ENCODE measurements at regions not wholly inside any gene's neighbourhood (a gene's known extent, or its start where the extent isn't known, plus 50 kb on each side); places are given as distances from the start of the nearest gene placed in this dataset.

DNA sequence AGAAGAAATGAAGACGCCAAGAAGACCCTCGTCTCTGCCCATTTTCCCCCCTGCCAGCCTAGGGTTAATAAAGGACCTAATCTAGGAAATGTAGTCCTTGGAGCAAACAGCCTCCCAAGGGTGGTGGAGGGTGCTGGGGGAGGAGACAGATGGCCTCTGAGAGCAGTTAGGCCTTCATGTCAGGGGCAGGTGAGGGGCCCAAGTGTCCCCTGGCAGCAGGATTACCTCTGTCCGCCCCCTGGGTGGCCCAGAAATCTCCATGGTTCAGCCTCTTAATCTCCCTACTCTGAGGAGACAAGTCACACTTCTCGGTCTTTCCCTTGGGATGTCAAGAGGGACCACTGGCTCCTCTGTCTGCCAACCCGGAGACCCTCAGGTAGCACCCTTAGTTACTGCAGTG is 365.4 kb upstream of the TNRC6C start:
- no peak for DNase-seq

DNA sequence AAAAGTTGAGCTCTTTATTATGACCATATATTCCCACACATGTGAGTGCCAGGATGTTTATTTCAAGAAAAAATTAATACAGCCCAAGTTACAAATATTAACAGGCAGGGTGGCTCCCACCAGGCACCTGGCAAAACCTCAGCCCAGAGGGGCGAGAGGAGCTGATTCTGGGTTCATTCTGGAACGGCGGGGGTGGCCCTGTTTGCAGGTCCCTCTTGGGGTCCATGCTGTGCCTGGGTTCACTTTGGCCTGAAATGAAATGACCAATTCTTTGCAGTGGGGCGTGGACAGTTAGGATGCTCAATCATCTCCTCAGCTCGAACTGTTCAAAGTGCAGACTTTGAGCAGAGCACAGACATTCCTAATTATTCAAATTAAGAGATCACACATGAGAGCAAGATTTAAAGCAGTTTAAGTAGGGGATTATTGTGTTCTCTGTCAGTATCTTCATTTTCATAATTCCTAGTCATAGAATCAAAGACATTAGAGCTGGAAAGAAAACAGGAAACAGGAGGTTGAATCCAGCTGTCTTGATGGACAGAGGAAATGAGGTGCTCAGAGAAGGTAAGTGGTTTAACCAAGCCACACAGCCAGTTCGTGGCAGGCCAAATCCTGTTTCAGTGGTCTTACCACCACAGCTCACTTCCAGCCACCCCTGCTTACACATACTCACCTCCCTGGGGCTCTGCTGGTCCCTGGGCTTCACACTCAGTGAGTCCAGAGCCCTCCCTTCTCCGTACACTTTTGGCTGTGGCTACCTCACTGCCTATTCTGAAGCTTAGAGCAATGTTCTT is 363.9 kb upstream of the TNRC6C start:
- no peak for DNase-seq

DNA sequence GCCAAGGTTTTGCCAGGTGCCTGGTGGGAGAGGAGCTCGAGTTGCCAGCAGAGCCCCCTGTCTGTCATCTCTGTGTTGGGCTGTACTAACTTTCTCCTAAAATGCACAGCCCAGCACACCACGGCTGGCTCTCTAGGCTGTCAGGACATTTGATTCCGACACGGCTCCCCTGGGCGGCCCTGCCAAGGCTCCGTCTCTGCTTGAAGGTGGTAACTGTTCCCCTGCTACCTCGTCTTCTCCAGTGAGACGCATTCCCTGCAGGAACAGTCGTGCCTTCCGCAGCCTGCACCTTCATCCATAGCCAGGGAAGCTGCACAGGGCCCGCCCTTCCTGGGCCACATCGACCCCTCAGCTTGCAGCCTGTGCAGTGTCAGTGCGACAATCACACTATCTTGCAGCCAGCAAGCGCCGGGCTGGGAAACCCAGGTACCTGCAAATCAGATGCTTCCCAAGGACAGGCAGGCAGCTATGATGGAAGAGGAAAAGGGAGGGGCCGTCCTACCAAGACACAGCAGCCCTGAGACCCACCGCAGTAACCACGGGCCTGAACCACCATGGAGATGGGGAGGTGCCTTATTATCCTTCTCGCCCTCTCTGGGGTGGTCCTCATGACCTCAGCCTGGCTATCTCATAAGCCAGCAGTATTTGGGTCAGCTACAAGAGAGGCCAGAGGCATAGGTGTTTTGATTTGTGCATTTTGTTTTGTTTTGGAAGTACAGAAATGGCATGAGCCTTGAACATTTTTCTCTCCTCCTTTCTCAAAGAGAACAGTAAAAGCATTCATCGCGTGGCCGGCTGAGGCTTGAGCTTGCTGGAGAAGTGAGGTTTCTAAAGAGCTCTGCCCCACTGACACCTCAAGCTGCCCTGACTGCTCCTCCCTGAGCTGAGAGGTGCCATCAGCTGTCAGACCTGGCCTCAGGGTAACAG is 361.7 kb upstream of the TNRC6C start:
- DNase-seq = no peak

DNA sequence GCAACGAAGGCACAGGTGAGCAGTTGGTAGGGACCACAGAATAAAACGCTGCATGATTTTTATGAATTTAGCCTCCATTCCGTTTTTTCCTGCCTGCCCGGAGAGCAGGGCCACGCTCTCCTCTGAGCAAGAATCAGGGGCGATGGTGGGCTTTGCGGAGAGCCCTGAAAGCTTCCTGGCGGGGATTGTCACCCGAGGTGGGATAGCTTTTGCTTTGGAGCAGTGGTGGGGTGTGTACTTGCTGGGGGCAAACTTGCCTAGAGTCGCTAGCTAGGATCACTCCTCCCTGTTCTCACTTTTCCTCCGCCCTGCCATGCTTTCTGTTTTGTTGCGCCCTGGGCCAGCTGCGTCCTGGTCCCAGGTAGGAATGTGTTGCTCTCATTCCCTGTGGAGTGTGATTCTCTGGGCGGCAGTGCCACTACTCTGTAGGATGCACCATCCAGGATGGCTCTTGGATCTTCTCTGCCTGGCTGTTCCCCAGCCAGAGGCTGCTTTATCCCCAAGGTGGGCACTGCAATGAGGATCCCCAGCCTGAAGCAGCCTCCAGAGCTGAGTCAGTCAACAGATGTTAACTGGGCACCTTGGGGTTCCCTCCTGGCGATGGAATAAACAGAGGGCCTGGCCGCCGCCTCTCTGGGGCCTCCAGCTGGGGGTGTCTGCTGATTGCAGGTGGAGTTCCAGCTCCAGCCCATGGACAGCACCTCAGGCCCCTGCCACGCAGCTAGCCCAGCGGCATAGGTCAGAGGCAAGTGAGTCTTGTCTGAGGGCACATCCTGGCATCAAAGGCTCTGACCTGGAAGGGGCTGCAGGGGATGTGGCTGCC is 360.9 kb upstream of the TNRC6C start:
- DNase-seq = no peak

DNA sequence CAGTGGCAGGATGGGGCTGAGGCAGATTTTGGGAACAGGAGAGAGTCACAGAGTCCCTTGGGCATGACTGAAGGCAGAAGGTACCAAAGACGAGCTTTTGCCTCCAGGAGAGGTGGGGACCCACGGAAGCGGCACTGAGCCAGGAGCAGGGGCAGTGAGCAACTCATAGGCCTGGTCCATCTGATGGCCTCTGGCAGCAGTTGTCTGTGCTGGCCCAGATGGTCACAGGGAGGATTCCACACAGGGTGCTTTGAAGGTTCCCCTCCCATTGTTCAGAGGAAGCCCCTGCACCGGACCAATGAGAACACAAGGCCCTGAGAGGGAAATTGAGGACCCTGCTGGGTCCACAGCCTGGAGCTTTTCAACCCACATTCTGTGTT is 360.3 kb upstream of the TNRC6C start:
- no peak for DNase-seq

DNA sequence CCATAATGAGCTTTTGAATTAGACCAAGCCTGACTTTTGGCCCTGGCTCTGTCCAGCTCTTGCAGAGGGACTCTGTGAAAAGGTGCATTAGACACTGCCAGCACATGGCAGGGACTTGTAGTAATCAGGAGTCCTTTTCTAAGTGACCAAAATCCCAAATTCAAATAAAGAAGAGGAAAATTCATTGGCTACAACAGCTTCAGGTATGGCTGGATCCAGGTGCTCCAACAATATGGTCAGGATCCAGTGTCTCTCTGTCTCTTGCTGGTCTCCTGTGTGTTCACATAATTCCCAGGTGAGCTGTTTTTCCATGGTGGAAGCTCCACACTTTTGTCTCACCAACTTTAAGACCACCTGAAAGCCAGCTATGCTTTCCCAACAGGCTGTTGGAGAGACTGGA is 358.8 kb upstream of the TNRC6C start:
- DNase-seq = no peak

DNA sequence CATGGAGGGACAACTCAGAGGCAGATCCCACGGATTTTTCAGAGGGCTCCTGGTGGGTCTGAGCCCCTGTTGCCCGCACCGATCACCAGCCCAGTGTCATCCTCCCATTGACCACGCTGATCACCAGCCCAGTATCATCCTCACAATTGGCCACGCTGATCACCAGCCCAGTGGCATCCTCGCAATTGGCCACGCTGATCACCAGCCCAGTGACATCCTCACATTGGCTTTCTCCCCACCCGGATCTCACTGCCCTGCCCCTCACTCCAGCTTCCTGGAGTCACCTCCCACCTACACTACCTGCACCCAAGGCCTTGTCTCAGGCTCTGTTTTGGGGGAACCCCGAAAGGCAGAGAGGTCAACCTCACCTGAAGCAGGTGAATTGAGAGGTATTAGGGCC is 358.2 kb upstream of the TNRC6C start:
- no peak for DNase-seq

DNA sequence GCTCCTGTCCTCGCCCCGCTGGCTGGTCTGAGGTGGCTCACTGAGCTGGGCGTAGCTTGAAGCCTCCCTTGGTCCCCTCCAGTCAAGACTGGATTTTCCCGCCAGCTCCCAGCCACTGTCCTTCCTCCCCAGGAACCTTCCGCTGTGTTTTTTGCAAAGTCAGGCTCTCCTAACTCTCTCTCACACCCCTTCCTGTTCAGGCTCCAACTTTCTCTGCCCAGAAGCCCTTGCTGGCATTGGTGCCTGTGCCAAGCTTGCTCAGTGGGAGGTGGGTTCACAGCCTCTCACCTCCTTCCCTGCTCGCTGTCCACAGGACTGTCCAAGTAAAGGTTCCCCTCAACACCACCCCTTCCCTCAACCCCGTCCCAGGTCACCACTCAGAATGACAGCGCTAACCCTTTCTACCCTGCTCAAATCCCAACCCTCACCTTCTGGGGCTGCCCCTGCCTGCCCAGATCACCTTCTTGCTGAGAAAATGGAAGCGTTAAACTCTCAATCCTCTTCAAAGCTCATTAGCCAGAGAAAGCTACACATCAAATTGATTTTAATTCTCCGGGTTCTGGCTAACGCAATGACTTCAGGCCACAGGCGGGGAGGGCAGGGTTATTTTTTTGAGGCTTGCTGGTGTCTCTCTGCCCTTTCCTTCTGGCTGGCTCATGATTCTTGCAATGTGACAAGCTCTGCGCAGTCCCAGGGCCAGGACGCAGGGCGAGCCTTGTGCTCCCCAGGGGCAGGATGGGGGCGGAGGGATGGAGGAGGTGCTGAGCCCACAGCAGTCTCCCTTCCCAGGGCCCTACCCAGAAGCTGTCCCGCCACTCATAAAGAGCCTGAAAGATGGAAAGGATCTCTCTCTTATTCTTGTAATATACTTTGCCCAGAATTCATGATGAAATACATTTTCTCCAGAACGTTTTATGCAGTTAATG is 357.2 kb upstream of the TNRC6C start:
- no peak for DNase-seq

DNA sequence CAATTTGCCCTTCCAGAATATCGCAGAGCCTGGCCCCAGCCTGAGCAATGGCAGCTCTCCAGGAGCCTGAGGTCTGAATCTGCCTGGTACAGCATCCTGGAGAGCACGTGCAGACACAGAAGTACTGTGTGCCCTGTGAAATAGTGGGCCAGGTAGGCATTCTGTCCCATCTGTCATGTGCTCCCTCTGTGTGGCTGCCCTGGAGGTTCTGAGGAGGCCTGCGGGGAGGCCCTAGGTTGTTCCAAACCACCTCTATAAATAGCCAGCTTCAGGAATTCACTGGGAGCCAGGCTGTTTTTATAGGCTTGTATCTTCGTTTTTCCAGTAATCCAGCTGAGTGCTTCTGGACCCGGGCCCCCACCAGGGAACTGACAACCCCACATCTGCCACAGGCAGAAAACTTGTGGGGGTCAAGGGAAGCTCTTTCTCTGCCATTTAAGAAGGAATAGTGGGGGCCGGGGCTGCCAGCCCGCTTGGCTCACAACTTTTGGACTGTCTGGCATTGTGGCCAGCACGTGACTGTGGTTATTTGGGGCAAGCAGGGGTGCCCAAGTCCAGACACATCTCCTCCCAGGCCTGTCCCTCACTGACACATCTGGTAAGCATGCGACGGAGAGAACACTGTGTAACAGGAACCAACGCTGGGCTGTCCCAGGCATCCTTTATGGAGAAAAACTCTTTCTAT is 356.3 kb upstream of the TNRC6C start:
- no peak for DNase-seq

DNA sequence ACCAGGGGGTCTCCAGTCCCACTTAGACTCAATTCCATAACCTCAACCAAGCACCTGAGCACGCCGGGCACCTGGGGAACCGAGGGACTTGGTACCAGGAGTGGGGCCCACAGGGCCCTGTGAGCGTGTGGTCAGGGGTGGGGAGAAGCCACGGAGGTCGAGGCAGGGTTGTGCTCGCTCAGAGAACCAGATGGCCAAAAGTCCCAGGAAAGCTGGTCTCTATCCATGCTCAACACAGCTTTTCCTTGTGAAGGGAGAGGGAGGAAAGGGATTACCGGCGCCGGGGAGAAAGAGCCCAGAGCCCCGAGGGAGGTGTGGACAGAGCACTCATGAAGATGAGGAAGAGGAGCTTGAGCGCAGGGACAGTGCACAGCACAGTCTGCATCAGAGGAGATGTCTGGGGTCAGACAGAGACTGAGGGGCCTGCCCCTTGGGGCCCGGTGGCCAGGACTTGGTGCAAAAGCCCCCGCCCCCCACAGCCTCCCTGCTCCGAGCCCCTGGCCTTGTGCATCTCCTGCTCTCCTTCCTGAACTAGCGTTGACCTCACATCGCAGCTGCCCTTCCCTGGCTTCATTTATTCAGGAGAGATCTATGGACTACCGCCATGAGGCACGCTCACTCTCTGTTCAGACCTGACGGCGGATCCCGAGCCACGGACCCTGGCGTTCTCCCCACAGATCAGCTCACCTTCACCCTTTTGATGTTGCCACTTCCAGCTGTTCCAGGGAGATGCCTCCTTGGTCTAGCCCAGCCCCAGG is 355.4 kb upstream of the TNRC6C start:
- DNase-seq = no peak

DNA sequence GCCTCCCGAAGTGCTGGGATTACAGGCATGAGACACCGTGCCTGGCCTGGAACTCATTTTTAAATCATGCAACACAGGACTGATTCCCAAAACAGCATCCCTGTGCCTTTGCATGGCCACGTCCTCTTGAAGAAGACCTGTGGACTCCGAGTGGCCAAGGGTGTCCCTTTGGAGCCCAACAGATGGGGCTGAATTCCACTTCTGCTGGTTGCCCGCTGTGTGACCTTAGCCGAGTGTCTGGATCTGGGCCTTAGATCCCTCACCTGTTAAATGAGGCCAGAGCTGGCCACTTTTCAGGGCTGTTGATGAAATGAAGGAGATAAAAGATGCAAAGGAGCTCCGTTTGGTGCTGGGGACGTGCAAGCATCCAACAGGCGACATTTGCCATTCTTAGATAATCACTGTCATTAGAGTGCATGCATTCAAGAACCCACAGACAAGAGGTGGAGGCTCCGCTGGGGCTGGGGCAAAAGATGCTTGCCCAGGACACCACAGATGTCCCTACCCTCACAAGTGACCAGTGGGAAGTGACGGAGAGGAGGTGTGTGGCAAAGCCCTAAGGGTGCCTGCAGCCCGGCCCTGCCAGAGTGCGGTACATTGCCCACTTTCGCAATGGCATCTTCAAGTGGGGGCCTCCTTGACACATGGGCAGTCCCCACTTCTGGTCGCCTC is 354.1 kb upstream of the TNRC6C start:
- no peak for DNase-seq

DNA sequence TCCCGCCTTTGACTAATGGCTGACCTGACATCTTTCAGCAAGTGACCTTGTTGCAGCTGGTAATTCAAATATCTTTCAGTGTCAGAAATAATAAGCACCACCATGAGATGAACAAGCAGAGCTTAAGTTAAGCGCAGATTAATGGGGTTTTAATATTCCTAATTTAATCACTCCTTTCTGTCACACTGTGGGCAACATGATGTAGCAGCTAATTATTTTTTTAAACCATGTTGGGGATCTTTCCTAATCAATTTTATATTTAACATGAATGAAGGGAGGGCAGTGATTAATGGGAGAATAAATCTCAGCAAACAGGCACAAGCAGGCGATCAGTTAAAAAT is 353.6 kb upstream of the TNRC6C start:
- no peak for DNase-seq

DNA sequence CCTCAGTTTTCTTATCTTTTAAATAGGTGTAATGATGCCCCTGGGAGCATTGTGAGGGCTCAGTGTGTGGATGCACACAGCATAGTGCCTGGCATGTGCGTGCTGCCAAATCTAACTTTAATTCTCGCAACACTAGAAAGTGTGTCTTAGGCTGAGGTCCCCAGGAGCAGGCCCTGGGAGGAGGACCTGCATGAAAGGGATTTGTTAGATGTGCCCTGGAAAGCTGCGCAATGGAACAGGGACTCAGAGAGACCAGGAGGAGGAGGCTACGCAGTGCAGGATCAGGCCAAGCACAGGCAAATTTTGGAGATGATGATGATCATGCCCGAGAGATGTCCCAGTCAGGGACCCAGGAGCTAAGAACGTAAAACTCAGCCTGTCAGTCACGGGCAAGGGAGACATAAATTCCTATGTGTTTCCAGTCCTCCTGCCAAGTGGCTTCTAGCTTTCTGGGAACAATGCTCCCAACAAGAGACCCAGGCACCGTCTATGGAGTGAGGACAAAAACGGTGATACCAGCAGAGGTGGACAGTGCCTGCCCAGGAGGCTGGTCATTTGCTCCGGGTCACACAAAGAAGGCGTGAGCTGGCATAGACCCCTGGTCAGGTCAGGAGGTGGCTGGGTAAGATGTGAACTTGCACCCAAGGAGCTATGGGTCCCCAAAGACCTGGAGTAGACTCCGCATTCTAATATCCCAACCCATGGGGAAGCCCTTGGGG is 352.2 kb upstream of the TNRC6C start:
- no peak for DNase-seq

DNA sequence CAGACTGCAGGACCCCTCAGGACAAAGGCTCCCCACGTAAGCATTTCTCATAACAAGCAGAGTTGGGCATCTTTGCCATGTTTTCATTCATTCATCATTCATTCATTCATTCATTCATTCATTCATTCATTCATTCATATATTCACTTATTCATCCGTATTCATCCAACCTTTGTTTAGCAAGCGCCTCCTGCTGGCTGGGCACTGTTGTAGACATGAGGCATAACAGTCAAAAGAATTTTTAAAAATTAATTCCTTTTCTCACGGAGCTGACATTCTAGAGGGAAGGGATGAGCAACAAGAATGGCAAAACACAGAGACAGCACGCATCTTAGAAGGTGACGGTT is 351.7 kb upstream of the TNRC6C start:
- DNase-seq = no peak

DNA sequence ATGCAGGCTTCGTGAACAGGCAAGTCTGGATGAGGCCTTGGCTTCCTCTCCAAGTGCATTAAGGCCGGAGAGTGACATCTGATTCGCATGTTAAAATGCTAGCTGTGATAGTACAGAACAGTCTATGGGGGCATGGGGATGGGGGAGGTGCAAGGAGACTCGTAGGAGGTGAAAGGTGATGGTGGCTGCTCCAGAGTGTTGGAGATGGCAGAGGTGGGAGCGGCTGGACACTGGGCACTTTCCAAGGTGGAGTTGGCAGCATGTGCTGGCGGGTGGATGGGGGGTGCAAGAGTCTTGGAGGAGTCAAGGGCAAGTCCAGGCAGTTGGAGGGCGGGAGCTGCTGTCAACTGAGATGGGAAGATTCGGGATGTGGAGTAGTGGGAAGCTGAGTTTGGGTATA is 350.9 kb upstream of the TNRC6C start:
- no peak for DNase-seq

DNA sequence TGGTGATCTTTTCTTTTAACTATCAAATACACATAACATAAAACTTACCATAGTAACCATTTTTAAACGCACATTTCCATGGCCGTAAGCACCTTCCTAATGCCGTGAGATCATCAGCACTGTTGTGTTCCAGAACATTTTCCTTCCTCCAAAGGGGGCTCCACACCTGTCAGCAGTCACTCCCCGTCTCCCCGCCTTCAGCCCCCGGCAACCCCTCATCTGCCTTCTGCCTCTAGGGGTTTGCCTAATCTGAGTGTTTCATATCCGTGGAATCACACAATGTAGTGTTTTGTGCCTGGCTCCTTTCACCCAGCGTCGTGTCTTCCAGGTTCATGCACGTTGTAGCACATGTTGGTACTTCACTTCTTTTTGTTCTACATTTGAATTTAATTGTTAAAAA is 350.1 kb upstream of the TNRC6C start:
- no peak for DNase-seq

DNA sequence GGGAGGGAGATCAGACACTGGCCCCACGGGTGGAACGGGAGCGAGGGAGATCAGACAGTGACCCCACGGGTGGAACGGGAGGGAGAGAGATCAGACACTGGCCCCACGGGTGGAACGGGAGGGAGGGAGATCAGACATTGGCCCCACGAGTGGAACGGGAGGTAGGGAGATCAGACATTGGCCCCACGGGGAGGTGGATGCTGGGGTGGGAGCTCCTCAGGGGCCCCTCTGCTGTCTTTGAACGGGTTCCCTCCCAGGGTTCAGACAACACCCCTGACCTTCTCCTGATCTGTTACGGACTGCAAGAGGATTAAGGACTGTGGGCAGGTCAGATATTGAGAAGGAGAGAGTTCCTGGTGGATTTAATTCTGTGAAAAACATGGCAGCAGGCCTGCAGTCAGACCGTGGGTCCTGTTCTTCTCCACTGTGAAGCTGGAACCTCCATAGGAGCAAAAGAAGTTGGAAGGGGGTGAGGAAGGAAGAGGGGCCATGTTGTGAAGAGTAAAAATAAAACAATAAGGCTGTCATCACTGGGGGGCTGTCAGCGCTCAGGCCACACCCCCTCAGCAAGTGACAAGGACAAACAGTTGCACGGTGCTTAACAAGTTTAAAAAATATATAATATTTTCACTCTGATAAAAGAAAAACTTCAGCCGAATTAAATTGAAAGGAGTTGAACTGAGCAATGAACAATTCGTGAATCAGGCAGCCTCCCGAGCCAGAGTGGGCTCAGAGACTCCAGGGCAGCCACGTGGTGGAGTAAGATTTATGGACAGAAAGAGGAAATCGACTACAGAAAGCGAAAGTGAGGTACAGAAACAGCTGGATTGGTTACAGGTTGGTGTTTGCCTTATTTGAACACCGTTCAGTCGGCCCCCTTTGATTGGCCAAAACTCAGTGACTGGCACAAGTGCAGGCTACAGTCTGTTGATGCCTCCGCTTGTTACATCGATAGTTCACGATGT is 348.7 kb upstream of the TNRC6C start:
- no peak for DNase-seq

DNA sequence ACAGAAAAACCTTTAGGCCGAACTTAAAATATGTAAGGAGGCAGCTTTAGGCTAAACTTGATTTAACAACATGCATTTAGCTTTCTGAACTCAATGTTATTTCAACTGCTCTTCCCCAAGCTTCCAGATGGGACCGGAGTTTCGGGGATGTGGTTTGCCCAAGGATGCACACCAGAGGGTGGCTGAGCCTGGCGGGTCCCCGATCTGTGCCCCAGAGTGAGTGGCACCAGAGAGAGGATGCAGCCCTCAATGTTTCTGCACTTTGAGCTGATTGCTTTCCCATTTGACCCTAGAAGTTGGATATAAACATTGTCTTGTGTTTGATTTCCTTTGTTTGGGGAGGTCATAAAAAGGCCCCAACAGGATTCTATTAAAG is 348.0 kb upstream of the TNRC6C start:
- no peak for DNase-seq
